ENCODE measurements at regions not wholly inside any gene's neighbourhood (a gene's known extent, or its start where the extent isn't known, plus 50 kb on each side); places are given as distances from the start of the nearest gene placed in this dataset.
"Not testable (repeated sequence)": the region's sequence is repeated elsewhere in the genome, so short reads cannot be mapped to it uniquely, and the experiment has no call there.

GRCh38 chr2:35174845-35175244, 1180.7 kb upstream of the CRIM1 start:
- no peak for DNase-seq (ENCODE audit: low read depth in 2 of 2)

DNA sequence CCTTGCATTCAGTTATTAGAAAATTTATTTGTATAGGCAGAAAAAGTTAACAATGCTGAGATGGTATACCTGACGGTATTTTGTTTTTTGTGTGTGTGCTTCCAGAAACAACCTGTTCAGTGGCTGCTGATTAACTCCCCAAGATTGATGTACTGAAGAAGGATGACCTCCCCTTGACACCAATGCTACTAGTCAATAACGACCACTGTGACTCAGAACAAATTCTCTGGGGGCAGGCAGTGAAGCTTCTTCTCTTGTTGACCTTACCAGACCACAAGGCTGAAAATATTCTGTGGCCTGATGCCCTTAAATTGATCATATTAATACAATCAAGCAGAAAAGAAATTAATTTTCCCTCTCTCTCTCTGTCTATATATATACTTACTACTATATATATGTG, 1182.9 kb upstream of the CRIM1 start:
- no peak for DNase-seq (ENCODE audit: low read depth in 2 of 2)

DNA sequence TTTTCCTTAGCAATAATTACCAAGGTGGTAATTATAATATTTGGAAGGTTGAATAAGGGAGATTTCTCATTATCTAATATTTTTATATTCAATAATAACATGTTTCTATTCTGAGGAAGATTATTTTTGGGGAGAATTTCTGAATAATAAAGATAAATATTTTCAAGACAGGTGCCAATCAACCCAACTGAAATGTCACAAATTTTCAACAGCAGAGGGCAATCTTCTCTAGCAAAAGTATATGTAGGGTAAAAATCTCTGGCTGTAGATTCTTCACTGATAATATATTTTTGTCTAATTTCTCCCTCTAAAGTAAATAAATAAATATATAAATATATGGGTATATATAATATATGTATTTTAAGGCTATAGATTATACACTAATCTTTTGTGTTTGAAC, 1187.2 kb upstream of the CRIM1 start:
- DNase-seq (ENCODE audit: low read depth in 2 of 2), result no peak

- DNase-seq (ENCODE audit: low read depth in 2 of 2), result no peak
These were observed 1191.6 kb upstream of the CRIM1 start for GRCh38 chr2:35163948-35164347.

- no peak for DNase-seq (ENCODE audit: low read depth in 2 of 2)
These were observed 1194.7 kb upstream of the CRIM1 start for GRCh38 chr2:35160871-35161270.

- no peak for DNase-seq (ENCODE audit: low read depth in 2 of 2)
These were observed 1229.7 kb upstream of the CRIM1 start for GRCh38 chr2:35125871-35126270.

DNA sequence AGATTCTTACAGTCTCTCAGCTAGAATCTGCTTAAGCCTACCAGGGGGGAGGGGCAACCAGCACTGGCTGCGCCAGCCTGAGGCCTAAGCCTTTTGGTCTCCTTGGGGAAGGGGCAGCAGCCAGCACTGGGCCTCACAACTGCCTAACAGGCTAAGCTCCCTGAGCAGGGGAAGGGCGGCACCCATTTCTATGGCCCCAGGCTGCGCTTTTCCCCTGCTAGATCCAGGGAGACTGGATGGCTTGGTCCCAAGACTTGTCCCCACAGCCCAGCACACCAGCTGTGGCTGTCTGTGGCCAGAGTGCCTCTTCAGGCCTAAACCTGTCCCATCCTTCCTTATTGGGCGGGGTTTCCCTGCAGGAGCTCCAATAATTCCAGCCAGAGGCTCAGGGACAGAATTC, 1230.3 kb upstream of the CRIM1 start:
- no peak for DNase-seq (ENCODE audit: low read depth in 2 of 2)

- no peak for DNase-seq (ENCODE audit: low read depth in 2 of 2)
These were observed 1239.4 kb upstream of the CRIM1 start for GRCh38 chr2:35116151-35116550.

DNA sequence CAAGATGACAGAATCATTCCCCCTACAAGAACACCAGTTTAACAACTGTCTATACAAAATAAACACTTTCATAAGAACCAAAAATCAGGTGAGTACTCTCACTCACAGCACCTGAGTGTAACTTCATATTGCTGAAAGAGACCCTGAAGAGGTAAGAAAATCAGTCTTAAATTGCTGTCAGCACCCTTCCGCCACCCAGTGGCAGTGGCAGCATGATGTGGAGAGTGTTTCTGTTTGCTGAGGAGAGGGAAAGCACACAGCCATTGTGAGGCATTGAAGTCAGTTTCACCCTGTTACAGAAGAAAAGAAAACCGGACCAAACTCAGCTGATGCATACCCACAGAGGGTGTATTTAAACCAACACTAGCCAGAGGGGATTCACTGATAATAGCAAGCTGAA, 1240.8 kb upstream of the CRIM1 start:
- DNase-seq (ENCODE audit: low read depth in 2 of 2), result no peak

- not testable (repeated sequence) for DNase-seq (ENCODE audit: low read depth in 2 of 2)
These were observed 1243.2 kb upstream of the CRIM1 start for GRCh38 chr2:35112367-35112766.

GRCh38 chr2:35104309-35104708, 1251.3 kb upstream of the CRIM1 start:
- DNase-seq (ENCODE audit: low read depth in 2 of 2), result no peak

DNA sequence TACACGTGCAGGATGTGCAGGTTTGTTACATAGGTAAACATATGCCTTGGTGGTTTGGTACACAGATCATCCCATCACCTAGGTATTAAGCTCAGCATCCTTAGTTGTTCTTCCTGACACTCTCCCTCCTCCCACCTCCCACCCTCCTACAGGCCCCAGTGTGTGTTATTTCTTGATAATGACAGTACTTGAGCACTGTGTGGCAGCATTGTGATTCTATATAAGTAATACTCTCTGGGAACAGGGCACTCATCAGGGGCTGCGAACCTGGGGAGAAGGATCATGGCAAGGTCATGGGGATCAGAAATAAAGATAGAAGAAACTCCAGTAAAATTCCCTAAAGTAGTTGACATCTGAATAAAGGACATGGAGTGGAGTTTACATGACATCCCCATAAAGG, 1256.2 kb upstream of the CRIM1 start:
- DNase-seq (ENCODE audit: low read depth in 2 of 2), result no peak

DNA sequence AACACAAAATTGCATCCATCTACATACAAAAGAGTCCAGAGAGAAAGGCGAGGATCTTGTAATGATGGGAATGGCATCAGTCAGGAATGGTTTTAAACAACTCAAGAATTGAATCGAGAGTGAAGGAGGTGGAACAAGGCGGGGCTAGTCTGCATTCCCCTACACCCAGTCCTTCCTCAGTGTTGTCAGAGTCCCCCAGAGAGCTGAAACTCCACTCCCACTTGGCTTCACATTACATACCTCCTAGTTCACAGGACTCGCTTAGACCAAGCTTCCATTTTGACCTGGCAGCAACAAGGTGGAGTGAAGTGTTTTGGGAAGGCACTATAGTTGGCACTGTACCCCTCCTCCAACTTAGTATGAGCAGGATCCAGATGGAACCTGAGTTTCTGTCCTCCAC, 1273.5 kb upstream of the CRIM1 start:
- DNase-seq (ENCODE audit: low read depth in 2 of 2), result no peak

DNA sequence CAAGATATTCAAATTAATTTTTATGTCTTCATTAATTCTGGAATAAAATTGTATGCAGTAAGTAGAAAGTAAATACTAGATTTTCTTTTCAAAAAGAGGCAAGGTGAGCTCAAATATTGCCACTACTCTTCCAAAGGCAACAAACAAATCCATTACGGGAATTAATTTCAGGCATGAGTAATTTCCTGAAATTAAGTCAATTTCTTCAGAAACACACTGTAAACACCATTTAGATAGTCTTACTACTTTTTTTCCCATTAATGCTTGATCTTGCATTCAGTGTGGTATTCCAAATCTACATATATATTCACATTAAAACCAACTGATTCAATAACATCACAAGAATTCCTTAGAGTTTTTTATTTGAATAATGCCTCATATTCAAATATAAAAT, 1274.0 kb upstream of the CRIM1 start:
- no peak for DNase-seq (ENCODE audit: low read depth in 2 of 2)

- DNase-seq (ENCODE audit: low read depth in 2 of 2), result no peak
These were observed 1274.5 kb upstream of the CRIM1 start for GRCh38 chr2:35081001-35081621.

DNA sequence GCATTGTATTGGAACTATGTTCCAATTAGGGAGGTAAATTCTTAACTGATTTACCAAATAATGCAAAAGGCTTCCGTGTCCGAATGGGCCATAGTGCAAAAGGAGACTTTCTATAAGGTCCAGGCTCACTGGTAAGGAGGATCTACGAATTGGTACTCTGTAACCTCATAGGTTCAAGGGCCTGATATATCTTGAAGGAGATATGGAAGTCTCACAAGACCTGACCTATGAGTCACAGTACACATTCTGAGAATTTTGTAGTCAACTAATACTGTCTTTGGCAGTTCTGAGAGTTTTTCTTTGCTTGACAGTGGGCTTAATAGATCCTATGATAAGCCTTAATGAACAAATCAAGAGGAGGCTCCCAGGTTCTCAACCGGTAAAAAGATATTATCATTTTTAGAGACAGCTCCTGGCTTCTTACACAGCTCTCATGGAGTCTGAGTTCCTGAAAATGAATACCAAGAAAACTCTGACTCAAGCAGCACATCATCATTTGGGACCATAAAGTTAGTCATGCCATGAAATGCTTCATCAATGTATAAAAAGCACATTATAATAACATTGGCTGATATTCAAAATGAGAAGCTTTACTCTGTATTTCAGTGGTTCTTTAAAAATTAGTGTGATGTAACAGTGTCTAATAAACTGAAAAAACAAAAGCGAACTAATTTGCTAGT, 1275.2 kb upstream of the CRIM1 start:
- no peak for DNase-seq (ENCODE audit: low read depth in 2 of 2)

GRCh38 chr2:35067420-35067819, 1288.2 kb upstream of the CRIM1 start:
- no peak for DNase-seq (ENCODE audit: low read depth in 2 of 2)

GRCh38 chr2:35063836-35064235, 1291.7 kb upstream of the CRIM1 start:
- DNase-seq (ENCODE audit: low read depth in 2 of 2), result no peak

DNA sequence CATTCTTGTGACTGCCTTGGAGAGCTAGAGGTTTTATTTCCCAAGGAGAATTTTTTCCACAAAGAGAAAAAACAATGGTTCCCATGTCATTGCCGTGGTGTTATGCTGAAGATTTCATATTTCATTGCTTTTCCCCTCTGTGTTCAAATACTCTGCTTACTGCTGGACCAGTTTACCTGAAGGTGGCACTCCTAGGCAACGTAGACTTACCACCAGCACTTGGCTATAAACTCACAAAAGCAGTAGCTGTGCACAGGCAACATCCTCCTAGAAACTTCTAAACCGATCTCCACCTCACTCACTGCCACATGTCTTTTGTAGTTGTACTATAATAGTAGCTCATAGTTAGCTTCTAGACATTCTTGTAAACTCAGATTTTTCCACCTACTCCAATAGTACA, 1319.7 kb upstream of the CRIM1 start:
- DNase-seq (ENCODE audit: low read depth in 2 of 2), result no peak

- no peak for DNase-seq (ENCODE audit: low read depth in 2 of 2)
These were observed 1321.8 kb upstream of the CRIM1 start for GRCh38 chr2:35033748-35034147.

GRCh38 chr2:35023545-35023944, 1332.0 kb upstream of the CRIM1 start:
- DNase-seq (ENCODE audit: low read depth in 2 of 2), result no peak

- DNase-seq (ENCODE audit: low read depth in 2 of 2), result no peak
These were observed 1355.1 kb upstream of the CRIM1 start for GRCh38 chr2:35000453-35000852.

DNA sequence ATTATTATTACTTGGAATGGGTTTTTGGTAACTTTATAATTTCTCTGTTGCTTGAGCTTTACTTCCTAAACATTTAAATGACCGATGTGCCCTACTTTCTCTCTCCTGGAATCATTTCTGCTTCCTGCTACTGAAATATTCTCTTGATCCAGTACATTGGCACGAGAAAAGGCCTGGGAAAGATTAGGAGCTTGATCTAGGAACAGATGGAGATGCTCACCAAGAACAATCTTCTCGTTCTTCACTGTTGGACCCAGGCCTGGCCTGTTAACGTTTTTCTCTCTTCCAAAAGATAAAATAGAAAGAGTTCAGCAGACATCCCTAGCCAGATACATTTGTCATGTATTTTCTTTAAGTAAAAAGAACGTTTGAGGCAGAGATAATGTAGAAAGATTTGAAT, 1356.8 kb upstream of the CRIM1 start:
- no peak for DNase-seq (ENCODE audit: low read depth in 2 of 2)

DNA sequence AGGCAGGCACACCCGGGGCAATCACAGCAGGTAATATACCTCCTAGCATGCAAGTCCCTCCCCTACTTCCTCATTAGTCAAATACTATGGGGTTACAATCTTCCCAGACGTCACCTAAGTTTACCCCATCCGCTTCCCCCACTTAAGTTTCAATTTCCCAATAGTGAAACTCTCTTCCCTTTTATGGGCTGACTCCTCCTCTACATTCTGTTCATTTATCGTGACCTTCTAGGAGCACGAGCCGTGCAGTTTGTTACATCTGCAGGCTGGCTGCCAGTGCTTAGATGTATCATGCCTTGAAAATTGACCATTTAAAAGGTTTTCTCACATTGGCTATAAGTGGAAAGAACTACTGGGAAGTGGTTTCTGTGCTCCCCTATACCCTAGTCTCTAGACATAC, 1357.8 kb upstream of the CRIM1 start:
- DNase-seq (ENCODE audit: low read depth in 2 of 2), result no peak

Measured in lung microvascular endothelial cell (primary cell).